Lower lobe of right lung (tissue), 2 donors: ENCODE measurements at regions not wholly inside any gene's neighbourhood (a gene's known extent, or its start where the extent isn't known, plus 50 kb on each side); places are given as distances from the start of the nearest gene placed in this dataset.
"Not testable (repeated sequence)": the region's sequence is repeated elsewhere in the genome, so short reads cannot be mapped to it uniquely, and the experiment has no call there.

Experiments
- ATAC-seq, 2 donors: fragments of 200-7000 bp; cut with Tn5 transposase; one replicate each; pipeline ENCODE4 v1.9.1; 2020 to 2022; ENCODE audit warnings: mild to moderate bottlenecking in 2 of 2, moderate library complexity in 2 of 2
- DNase-seq: peaks from one replicate; pipeline ENCODE4 v3.0.0-alpha.2; 2020
- H3K27ac ChIP-seq: fragments of 200-600 bp; one replicate; pipeline ENCODE4 v1.8.0; 2022
- H3K27me3 ChIP-seq: fragments of 200-600 bp; one replicate; pipeline ENCODE4 v1.8.0; 2022; ENCODE audit warnings: low read depth
- H3K36me3 ChIP-seq: fragments of 200-600 bp; one replicate; pipeline ENCODE4 v1.8.0; 2022; ENCODE audit warnings: mild to moderate bottlenecking
- H3K4me1 ChIP-seq: fragments of 200-600 bp; one replicate; pipeline ENCODE4 v1.8.0; 2022
- H3K4me3 ChIP-seq: fragments of 200-600 bp; one replicate; pipeline ENCODE4 v1.8.0; 2022; ENCODE audit warnings: mild to moderate bottlenecking
- H3K9me3 ChIP-seq: fragments of 200-600 bp; one replicate; pipeline ENCODE4 v1.8.0; 2022
- intact Hi-C: fragments of 100-400 bp; cut with DNase I; formaldehyde crosslinking; loops from one replicate; pipeline ENCODE4 v1.11.0; 2022
- TF ChIP-seq, protein P1 (sequence below): fragments of 200-600 bp; IDR thresholded peaks from one replicate; pipeline ENCODE4 v1.8.0; 2022; ENCODE audit warnings: antibody characterized with exemption, mild to moderate bottlenecking
- donor health status: DM: no; HTN: yes; CAD: no; lungs with severe emphysema.

DNA sequence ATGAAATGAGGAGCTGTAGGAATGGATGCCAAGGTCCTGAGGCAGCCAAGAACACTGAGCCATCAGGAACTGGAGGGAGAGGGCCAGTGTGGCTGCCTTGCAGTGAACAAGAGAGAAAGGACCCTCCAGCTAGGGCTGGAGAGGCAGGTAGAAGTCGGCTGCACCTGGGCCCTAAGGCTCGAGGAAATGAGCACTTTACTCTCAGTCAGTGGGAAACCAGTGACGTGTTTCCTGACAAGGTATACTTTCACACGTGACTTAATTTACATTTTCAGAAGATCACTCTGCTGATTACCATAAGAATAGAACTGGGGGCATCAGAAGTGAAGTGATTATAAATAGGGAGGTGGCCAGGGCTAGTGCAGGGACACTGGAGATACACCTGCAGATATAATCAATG lies 115.2 kb downstream of the C17orf67 start:
- no peaks in the 10 kb centered on the region for H3K27me3 ChIP-seq
- intact Hi-C loops = loop anchor here (10.0 kb wide), 1 partner anchor 124 kb away; the partner anchor contains the start of gene NOG
- TF ChIP-seq, protein P1, sequence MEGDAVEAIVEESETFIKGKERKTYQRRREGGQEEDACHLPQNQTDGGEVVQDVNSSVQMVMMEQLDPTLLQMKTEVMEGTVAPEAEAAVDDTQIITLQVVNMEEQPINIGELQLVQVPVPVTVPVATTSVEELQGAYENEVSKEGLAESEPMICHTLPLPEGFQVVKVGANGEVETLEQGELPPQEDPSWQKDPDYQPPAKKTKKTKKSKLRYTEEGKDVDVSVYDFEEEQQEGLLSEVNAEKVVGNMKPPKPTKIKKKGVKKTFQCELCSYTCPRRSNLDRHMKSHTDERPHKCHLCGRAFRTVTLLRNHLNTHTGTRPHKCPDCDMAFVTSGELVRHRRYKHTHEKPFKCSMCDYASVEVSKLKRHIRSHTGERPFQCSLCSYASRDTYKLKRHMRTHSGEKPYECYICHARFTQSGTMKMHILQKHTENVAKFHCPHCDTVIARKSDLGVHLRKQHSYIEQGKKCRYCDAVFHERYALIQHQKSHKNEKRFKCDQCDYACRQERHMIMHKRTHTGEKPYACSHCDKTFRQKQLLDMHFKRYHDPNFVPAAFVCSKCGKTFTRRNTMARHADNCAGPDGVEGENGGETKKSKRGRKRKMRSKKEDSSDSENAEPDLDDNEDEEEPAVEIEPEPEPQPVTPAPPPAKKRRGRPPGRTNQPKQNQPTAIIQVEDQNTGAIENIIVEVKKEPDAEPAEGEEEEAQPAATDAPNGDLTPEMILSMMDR = no peak
- no peaks in the 10 kb centered on the region for H3K9me3 ChIP-seq
- no peaks in the 10 kb centered on the region for H3K36me3 ChIP-seq
- DNase-seq (no peak), ATAC-seq (no peak)
- no peak overlapping the region for H3K4me3 ChIP-seq
- H3K4me1 ChIP-seq = no peaks in the 10 kb centered on the region
- no peak overlapping the region for H3K27ac ChIP-seq

- no peaks in the 10 kb centered on the region for H3K27me3 ChIP-seq
- H3K36me3 ChIP-seq = no peaks in the 10 kb centered on the region
- no peaks in the 10 kb centered on the region for H3K4me1 ChIP-seq
- H3K27ac ChIP-seq = no peak overlapping the region
- no peak overlapping the region for H3K4me3 ChIP-seq
- no peaks in the 10 kb centered on the region for H3K9me3 ChIP-seq
- ATAC-seq (no peak), DNase-seq (no peak)
- TF ChIP-seq, protein P1 = no peak
- intact Hi-C loops = no loop called here
Observed at GRCh38 chr17:56723421-56723820, 110.3 kb downstream of the C17orf67 start.

GRCh38 chr17:56724664-56725063 lies 109.1 kb downstream of the C17orf67 start:
- DNase-seq = no peak
- TF ChIP-seq, protein P1 = no peak
- H3K27me3 ChIP-seq = no peaks in the 10 kb centered on the region
- H3K27ac ChIP-seq = no peak overlapping the region
- H3K9me3 ChIP-seq = no peaks in the 10 kb centered on the region
- no peak for ATAC-seq
- intact Hi-C loops = no loop called here
- no peaks in the 10 kb centered on the region for H3K4me1 ChIP-seq
- H3K36me3 ChIP-seq = no peaks in the 10 kb centered on the region
- H3K4me3 ChIP-seq = no peak overlapping the region

DNA sequence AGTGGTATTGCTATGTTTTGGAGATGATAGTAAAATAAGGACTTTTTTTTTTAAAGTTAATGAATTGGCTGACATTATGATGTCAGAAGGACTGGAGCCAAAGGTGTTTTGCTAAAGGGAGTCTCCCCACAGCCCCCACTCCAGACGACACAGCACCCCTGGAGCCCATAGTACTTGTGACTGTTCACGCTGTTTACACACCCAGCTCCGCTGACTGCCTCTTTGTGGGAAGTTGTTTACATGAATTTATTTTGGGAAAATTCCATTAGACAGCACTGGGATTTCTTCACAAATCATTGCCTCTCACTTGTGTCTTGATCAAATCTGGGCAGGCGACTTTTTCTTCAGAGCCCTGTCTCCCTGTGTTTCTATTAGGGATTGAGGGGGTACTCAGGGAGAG lies 108.6 kb downstream of the C17orf67 start:
- Histone ChIP-seq H3K9me3 (no peaks in the 10 kb centered on the region), H3K36me3 (no peaks in the 10 kb centered on the region), H3K27me3 (no peaks in the 10 kb centered on the region), H3K4me1 (no peaks in the 10 kb centered on the region), H3K27ac (no peak overlapping the region), H3K4me3 (no peak overlapping the region)
- TF ChIP-seq, protein P1 = no peak
- ATAC-seq = no peak
- no peak for DNase-seq
- intact Hi-C loops = no loop called here

DNA sequence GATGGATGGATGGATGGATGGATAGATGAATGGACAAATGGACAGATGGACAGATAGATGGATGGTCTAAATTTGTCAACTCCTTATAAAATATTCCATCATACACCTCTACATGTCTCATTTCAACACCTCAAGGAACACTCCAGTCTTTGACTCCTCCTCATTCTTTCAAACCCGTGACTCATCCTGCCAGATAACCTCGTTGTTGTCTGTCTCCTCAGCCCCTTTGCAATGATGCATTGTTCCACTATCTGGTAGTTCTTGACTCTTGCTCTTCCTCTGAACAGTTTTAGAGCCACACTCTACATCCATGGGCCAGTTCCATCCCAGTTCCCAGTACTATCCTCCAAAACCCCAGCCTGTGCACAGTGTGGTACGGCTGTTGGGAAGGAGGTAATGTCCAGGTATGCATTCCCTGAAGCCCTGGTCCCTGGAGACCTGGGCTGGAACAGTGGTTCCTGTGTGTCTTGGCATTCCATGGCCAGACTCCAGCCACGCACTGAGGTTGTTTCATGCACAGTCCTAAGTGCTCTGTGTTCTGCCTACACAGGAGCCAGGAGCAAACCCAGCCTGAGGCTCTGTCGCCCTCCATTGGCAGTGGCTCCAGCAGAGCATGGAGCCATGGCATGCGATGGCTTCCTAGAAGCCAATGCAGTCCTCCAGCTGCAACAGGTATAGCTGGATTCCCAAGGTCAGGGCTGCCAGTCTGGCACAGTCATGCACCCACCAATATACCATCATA lies 105.7 kb downstream of the C17orf67 start:
- no peaks in the 10 kb centered on the region for H3K36me3 ChIP-seq
- no peak overlapping the region for H3K4me3 ChIP-seq
- no peaks in the 10 kb centered on the region for H3K4me1 ChIP-seq
- H3K9me3 ChIP-seq = no peaks in the 10 kb centered on the region
- TF ChIP-seq, protein P1 = no peak
- H3K27ac ChIP-seq = no peak overlapping the region
- DNase-seq (no peak), ATAC-seq (no peak)
- intact Hi-C loops = no loop called here
- H3K27me3 ChIP-seq = no peaks in the 10 kb centered on the region

- ATAC-seq, H3K9me3 ChIP-seq, H3K4me1 ChIP-seq, DNase-seq, H3K36me3 ChIP-seq, intact Hi-C loops, H3K27me3 ChIP-seq, H3K27ac ChIP-seq, H3K4me3 ChIP-seq: not testable (repeated sequence)
Observed at GRCh38 chr17:56731096-56731495, 102.6 kb downstream of the C17orf67 start.
